ENCODE measurements at regions not wholly inside any gene's neighbourhood (a gene's known extent, or its start where the extent isn't known, plus 50 kb on each side); places are given as distances from the start of the nearest gene placed in this dataset.

DNA sequence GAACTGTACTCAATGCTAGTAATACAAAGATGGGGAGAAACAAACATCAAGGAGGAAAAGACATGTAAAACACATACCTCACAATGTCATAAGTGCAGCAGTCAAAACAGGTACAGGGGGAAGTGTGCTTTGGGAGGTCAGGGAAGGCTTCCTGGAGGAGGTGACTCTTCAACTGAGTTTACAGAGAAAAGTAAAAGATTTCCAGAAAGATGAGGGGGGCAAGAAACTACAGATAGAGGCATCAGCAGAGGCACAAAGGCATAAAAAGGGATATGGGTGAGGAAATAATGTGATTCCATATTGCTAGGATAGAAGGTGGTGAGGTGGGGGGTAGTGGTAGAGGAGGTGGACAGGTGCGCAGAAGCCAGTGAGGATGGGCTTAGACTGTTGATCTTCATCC lies 95.0 kb downstream of the LSM5 start:
- no peaks in the 10 kb centered on the region for H3K9me3 Mint-ChIP-seq
- TF ChIP-seq, protein P1, sequence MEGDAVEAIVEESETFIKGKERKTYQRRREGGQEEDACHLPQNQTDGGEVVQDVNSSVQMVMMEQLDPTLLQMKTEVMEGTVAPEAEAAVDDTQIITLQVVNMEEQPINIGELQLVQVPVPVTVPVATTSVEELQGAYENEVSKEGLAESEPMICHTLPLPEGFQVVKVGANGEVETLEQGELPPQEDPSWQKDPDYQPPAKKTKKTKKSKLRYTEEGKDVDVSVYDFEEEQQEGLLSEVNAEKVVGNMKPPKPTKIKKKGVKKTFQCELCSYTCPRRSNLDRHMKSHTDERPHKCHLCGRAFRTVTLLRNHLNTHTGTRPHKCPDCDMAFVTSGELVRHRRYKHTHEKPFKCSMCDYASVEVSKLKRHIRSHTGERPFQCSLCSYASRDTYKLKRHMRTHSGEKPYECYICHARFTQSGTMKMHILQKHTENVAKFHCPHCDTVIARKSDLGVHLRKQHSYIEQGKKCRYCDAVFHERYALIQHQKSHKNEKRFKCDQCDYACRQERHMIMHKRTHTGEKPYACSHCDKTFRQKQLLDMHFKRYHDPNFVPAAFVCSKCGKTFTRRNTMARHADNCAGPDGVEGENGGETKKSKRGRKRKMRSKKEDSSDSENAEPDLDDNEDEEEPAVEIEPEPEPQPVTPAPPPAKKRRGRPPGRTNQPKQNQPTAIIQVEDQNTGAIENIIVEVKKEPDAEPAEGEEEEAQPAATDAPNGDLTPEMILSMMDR (conservative IDR thresholded peaks at IDR 0.05), result no peak
- H3K27me3 Mint-ChIP-seq, result peaks cover 20% of the 10 kb centered on the region
- H3K4me1 Mint-ChIP-seq (ENCODE audit: unreplicated experiment), result no peaks in the 10 kb centered on the region
- no peak overlapping the region for H3K27ac Mint-ChIP-seq
- no peak for DNase-seq (ENCODE audit: extremely low spot score, unreplicated experiment)
- no peaks in the 10 kb centered on the region for H3K36me3 Mint-ChIP-seq
- H3K4me3 Mint-ChIP-seq, result no peak overlapping the region

- H3K36me3 Mint-ChIP-seq, result no peaks in the 10 kb centered on the region
- no peak overlapping the region for H3K4me3 Mint-ChIP-seq
- H3K27me3 Mint-ChIP-seq, result peaks cover 20% of the 10 kb centered on the region
- no peak overlapping the region for H3K27ac Mint-ChIP-seq
- no peaks in the 10 kb centered on the region for H3K4me1 Mint-ChIP-seq (ENCODE audit: unreplicated experiment)
- no peaks in the 10 kb centered on the region for H3K9me3 Mint-ChIP-seq
- no peak for DNase-seq (ENCODE audit: extremely low spot score, unreplicated experiment)
- TF ChIP-seq, protein P1 (conservative IDR thresholded peaks at IDR 0.05), result no peak
Measured at GRCh38 chr7:32393861-32394260, 96.3 kb downstream of the LSM5 start.

DNA sequence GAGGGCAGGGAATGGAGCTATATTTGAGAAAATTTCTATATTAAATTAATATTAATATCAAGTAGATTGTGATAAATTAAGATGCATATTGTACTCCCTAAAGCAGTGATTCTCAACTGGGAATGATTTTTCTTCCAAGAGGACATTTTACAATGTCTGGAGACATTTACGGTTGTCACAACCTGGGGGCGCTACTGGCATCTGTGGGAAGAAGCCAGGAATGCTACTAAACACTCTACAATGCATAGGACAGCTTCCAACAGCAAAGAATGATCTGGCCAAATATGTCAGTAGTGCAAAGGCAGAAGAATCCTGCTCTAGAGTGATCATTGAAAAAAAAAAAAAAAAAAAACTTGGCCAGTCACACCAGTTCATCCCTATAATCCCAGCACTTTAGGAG lies 100.0 kb downstream of the LSM5 start:
- TF ChIP-seq, protein P1 (conservative IDR thresholded peaks at IDR 0.05), result no peak
- Mint-ChIP-seq H3K36me3 (no peaks in the 10 kb centered on the region), H3K4me3 (no peak overlapping the region), H3K9me3 (no peaks in the 10 kb centered on the region), H3K4me1 (ENCODE audit: unreplicated experiment) (no peaks in the 10 kb centered on the region), H3K27me3 (peaks cover 22% of the 10 kb centered on the region), H3K27ac (no peak overlapping the region)
- DNase-seq (ENCODE audit: extremely low spot score, unreplicated experiment), result no peak

DNA sequence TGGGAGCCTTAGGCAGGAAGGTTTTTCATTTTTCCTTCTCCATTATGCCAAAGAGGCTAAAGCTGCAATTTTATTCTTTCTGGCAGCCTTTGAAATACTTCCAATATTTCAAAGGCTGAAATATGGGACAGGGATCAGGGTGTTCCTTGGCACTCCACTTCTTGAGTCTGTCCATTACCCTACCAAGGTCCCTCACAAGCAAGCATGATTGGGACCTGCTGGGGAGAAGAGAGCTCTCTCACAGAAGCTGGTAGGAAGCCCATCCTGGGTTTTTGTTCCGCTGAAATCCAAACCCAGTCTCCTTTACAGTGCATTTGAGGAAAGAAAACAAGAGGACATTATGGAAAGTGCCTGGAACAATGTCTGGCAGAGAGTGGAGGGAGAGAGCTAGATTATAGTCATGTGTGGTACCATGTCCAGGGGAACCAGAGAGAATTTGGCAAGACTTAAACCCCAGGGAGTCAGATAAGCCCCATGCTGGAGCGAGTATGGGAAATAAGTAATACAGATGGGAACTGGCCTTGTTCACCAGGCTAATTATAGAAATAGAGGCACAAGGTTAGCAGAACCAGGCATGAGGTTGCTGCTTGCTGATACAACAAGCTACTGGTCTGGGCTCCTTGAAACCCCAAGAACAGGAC lies 104.7 kb downstream of the LSM5 start:
- no peaks in the 10 kb centered on the region for H3K36me3 Mint-ChIP-seq
- TF ChIP-seq, protein P1 (conservative IDR thresholded peaks at IDR 0.05), result no peak
- H3K4me3 Mint-ChIP-seq, result no peak overlapping the region
- no peak for DNase-seq (ENCODE audit: extremely low spot score, unreplicated experiment)
- H3K9me3 Mint-ChIP-seq, result no peaks in the 10 kb centered on the region
- no peak overlapping the region for H3K27ac Mint-ChIP-seq
- H3K4me1 Mint-ChIP-seq (ENCODE audit: unreplicated experiment), result no peaks in the 10 kb centered on the region
- peaks cover 28% of the 10 kb centered on the region for H3K27me3 Mint-ChIP-seq

GRCh38 chr7:32381024-32381601 lies 109.1 kb downstream of the LSM5 start:
- no peak overlapping the region for H3K4me3 Mint-ChIP-seq
- H3K4me1 Mint-ChIP-seq (ENCODE audit: unreplicated experiment), result no peaks in the 10 kb centered on the region
- no peaks in the 10 kb centered on the region for H3K9me3 Mint-ChIP-seq
- peaks cover 58% of the 10 kb centered on the region for H3K27me3 Mint-ChIP-seq
- TF ChIP-seq, protein P1 (conservative IDR thresholded peaks at IDR 0.05), result peak; percentile 19
- no peak for DNase-seq (ENCODE audit: extremely low spot score, unreplicated experiment)
- no peak overlapping the region for H3K27ac Mint-ChIP-seq
- H3K36me3 Mint-ChIP-seq, result no peaks in the 10 kb centered on the region
